ENCODE measurements at regions not wholly inside any gene's neighbourhood (a gene's known extent, or its start where the extent isn't known, plus 50 kb on each side); places are given as distances from the start of the nearest gene placed in this dataset.

- TF ChIP-seq CTCF (conservative IDR thresholded peaks at IDR 0.05 in 1 of 2, IDR thresholded peaks at IDR 0.05 in 1 of 2; ENCODE audit: extremely low read depth in 1 of 2, insufficient read depth in 1 of 2, low read depth in 1 of 2, low read length in 2 of 2) (no peak), EZH2 (IDR thresholded peaks at IDR 0.05; ENCODE audit: borderline replicate concordance, low read length) (no peak)
Observed at GRCh38 chr14:70259420-70259819, 70.7 kb upstream of the SLC8A3 start.

Measured in mammary epithelial cell (primary cell).